NCI-H1092 (cell line): ENCODE measurements at regions not wholly inside any gene's neighbourhood (a gene's known extent, or its start where the extent isn't known, plus 50 kb on each side); places are given as distances from the start of the nearest gene placed in this dataset.

ENCODE experiments used
- DNase-seq: peaks from one replicate; lab custom pipeline; 2025; lab: John Stamatoyannopoulos, UW

DNA sequence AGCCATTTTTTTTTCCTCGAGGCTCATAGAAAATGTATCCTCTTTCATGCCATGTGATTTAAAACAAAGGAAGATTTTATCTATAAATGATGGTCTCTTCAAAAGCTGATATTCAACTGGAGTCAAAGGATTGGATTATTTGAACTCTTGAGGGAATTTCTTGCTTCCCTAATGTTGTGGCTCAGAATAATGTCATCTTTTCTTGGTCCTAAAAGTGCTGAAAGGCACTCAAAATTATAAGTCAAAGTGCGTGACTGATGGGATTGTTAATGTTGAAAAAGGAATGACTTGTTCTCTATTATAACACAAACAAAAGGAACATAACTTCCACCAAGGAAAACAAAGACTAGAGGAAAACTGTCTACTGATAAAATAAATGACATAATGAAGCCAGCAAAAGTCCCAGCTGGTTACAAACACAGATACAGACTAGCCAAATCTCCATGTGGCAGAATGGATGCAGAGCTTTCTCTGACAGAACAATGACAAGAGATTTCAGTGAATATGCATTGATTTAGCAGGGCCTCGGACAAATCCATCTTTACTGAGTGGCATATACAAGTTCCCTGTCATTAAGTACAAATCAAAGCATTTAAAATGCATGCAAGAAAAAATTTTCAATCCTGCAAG, 552.6 kb downstream of the GBA3 start:
- no peak for DNase-seq

DNA sequence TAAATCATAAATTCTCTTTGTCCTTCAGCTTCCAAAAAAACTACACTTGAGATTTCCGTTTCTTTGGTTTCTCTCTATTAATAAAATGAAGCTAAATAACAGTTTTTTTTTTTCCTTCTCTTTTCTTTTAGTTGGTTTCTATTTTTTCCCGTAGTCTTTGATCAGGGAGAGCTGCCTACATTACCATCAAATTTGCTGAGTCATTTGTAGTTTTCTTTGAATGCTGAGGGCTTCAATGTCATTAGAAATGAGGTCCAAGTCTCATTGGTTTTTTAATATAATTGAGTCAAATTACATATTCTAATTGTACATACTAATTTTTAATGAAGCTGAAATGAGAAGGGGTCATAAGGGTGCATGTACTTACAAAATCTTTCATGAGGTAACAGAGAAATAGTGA, 550.2 kb downstream of the GBA3 start:
- no peak for DNase-seq

DNA sequence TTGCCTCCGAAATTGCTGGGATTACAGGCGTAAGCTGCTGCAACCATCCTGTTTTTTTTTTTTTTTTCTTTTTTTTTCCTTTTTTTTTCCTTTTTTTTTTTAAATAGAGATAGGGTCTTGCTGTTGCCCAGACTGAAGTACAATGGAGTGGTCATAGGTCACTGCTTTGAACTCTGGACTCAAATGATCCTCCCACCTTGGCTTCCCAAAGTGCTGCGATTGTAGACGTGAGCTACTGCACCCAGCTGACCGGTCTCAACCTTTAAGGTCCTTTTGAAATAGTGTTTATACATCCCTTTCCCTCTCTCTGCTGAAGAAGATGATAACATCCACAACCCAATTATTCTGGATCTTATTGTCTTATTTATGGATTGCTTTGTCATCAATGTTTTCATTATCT, 548.7 kb downstream of the GBA3 start:
- DNase-seq = no peak

DNA sequence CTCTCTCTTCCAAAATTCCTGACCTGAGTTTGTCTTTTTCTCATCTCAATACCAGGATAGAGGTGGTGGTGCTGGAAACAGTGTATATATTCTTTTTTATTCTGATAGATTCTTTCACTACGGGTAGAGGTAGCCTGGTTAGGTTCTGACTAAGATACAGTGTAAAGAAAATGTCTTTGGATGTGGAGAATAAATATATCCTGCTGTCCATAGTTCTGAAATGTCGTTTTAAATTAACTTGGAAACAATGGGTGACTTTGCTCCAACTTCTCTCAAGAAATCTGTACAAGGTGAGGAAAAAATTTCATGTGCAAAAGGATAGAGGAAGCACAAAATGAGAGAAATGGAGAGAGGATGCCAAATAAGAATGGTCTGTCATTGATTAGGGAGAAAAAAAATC, 546.1 kb downstream of the GBA3 start:
- DNase-seq = no peak

DNA sequence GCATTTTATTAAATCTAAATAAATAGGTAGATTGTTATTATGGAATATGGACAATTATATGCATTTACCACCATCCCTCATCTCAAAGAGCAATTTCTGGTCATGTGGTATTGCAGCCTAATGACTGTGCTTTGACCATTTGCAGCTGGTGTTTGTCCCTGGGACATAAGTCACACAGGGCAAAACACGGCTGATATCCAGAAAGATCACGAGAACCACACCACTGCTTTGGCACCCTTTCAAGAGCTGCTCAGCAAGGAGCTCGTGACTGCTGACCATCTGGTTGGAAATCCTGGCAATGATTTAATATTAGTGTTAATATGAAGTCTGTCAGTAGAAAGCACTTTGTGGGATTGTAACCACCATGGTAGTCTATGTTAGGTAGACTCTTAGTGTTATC, 545.0 kb downstream of the GBA3 start:
- DNase-seq = no peak

DNA sequence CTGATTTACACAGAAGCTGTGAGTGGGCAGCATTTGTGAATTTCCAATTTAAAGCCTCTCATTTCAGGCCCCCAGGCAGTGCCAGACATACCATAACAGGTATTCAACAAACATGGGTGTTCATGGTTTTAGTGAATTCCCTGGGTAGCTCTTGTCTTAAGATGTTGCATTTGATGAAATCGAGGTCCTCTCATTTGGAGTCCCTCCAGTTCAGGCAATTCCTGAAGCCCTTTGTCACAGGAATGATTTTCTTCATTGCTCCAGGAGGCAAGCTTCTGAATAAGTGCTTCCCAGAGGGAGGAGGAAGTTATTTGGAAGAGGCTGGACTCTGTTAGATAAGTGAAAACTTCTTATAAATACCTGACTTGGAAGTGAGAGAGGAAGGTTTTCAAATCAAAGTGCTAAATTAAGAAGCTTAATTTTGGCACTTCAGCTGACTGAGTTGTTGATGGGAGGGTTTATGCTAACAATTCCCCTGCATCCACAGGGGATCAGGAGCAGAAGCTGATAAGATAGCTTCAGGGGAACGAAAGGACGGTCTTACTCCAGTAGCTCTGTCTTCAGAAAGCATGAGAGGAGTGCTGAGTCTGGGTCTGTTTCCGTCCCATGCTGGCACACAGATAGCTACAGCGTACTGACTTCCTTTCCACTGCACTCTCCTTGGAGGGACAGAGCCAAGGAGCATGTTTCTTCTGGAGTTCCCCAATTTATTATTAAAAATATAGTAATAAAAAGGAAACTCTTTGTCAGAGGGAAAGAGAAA, 543.1 kb downstream of the GBA3 start:
- no peak for DNase-seq

DNA sequence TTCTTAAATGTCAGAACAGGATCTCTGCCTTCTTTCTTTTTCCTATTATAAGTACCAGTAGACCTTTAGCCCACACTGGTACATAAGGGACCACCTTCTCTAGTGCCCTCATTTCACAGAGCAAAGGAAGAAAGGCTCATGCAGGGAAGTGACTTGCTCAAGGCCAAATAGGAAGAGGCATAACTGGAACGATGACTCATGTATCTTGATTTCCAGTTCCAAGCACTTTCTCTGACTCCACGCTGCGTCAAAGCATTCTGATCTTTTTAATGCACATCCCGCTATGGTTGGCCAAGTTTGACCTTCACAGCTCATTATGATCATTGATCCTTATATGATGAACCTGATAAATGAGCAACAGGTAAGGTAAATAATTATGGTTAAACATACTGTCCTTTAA, 542.0 kb downstream of the GBA3 start:
- no peak for DNase-seq

DNA sequence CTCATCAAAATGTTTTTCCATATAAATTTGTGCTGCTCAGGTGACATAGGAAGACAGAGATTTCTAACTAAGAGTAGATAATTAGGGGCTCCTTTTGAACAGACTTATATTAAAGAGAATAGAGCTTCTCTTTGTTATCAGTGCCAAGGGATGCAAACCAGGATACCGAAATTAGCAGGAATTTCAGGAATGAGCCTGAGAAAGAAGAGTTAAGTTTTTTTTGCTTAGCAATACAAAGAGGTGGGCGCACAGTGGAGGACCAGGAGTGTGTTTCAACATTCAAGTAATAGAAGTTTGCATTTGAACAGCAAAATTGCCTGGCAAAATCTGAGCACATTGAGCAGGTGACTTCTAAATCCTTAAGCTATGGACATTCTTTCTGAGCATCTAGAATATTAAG, 541.3 kb downstream of the GBA3 start:
- no peak for DNase-seq

DNA sequence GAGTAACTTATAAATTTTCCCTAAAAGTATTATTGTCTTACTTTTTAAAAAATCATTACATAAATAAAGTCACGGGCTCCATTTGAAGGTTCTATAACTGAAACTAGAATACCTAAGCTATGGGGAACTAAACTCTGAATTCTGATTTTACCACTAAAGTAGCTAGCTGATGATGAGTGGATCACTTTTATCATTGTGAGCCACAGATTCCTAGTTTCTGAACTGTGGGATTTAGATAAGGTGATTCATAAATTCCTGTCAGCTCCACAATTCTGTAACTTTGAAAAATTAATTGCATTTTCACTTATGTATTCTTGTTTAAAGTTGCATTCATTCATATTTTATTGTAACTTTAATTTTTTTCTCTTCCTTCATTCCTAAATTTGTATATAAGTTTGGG, 540.9 kb downstream of the GBA3 start:
- DNase-seq = no peak

DNA sequence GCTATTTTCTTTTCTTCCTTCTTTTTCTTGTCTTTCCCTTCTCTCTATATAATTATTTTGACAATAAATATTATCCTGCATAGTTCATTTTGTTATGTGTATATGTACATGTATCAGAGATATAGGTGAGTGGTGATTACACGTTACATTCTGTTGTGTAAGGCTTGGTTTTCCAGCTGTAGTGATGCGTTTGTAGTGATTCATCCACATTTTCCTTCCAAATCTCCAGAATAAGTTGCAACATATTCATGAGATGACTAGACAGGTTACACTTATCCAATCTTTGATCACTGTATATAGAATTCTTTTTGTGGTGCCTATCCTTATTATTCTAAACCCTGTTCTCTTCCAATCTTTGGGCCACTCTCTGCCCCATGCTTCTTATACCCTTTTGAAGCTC, 540.2 kb downstream of the GBA3 start:
- DNase-seq = no peak

DNA sequence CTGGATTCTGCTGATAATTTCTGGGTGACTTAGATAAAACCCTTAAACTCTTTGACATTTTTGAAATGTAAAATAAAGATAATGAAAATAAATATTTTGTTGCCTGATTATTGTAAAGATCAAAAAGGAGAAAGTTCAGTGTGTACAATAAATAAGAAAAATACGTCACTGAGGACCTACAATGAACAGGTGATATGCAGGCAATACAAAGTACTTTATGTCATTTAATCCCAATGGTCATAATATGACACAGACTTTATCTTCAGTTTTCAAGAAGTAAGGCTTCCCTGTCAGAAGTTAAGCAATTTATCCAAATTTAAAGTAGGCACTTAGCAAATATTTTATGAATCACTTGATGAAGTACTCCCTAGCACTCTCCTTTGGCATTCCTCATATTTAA, 532.8 kb downstream of the GBA3 start:
- no peak for DNase-seq

DNA sequence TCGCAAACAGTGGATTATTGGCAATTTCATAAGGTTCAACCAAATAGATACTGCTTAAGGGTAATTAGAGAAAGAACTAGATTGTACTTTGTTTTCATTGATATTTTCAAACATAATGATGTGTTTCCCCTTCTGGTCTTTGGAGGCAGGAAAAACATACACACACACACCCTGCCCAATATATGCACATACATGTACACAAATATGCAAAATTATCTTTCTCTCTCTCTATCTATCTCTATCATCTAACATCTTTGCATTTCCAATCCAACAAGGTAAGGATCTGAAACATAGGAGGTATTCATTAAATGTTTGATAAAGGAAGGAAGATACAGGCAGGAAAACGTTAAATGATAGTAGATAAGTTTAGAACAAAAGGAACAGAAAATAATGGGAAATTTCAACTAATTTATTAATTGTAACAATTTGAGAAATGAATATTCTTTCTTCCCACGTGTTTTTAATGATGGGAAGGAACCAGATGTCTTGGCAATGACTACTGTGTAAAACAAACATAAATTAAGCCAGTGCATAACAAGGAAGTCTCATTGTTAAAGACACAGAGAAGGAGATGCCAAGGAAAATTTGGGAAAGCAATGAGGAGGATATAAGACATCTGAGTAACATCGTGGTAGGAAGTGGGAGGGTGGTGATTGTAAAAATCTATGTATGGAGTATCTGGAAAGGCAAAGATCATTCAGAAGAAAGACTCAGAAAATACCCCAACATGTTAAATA, 532.1 kb downstream of the GBA3 start:
- no peak for DNase-seq

DNA sequence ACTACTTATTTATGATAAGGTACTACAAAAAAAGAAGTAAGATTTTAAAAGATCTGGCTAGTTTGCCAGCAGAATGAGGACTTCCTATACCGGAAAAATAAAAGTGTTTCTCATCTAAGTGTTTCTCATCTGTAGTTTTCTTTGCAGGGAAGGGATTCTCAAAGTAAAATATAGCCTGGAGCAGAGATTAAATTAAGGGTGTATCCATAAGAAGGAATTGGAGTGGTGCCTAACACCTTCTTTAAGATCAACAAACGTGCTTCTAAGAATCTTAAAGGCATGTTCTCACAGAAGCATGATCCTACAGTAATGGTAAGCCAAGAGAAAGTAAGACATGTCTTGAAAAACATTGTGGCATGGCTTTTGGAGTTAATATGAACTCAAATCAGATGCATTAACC, 528.2 kb downstream of the GBA3 start:
- DNase-seq = no peak

DNA sequence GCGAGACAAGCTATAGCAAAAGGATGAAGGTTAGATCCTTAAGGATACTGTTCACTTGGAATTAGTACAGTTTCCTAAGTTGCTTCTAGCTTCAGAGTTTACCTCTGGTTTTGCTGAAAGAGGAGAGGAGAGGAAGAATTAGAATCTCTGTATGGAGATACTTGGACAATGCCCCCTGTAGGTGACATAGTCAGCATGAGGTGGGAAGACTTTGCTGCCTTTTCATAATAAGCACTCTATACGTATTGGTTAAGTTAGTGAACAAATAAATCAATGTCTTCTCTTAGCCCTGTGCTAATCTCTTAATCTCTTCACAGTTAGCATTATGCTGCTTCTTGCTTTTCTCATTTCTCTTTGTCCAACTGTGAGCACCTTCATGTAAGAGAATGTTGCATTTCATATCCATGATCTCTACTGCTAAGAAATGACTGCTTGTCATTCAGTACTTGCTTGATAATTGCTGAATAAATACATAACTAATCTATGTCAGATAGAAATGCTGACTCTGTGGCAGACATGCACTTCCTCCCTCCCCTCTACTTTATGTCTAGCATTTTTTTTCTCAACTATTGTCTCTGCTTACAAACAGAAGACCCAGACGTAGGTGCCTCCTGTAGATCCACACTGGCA, 527.2 kb downstream of the GBA3 start:
- no peak for DNase-seq

DNA sequence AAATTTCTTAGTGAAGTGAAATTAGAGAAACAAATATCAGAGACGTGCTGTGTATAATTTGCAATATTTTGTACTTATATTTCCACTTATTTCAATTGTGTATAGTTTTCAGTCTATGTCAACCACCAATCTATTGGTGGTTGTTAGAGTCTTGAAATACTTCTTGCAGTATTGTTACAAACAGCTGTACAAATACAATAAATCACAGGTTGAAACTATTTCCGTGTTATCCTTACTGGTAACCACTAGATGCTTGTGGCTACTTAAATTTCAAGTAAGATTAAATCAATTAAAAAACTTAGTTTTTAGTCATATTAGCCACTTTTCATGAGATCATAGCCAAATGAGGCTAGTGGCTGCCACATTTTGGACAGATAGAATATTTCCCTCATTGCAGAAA, 520.5 kb downstream of the GBA3 start:
- DNase-seq = no peak

DNA sequence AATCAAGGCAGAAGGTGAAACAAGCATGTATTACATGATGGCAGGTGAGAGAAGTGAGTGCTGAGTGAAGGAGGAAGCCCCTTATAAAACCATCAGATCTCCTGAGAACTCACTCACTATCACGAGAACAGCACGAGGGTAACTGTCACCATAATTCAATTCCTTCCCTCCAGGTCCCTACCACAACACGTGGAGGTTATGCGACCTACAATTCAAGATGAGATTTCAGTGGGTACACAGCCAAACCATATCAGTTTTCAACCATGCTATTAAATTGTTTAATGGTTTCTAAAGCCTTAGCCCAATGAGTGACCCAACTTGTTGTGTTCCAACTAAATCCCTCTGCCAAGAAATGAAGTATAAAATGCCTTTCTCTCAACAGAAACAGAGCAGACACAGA, 519.8 kb downstream of the GBA3 start:
- DNase-seq = no peak

DNA sequence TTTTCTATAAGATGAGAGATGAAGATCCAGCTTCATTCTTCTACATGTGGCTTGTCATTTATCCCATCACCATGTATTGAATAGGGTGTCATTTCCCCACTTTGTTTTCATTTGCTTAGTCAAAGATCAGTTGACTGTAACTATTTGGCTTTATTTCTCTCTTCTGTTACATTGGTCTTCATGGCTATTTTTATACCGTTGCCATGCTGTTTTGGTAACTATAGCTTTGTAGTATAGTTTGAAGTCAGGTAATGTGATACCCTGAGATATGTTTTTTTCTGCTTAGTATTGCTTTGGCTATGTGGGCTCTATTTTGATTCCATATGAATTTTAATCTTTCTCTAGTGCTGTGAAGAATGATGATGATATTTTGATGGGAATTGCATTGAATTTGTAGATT, 514.3 kb downstream of the GBA3 start:
- no peak for DNase-seq

DNA sequence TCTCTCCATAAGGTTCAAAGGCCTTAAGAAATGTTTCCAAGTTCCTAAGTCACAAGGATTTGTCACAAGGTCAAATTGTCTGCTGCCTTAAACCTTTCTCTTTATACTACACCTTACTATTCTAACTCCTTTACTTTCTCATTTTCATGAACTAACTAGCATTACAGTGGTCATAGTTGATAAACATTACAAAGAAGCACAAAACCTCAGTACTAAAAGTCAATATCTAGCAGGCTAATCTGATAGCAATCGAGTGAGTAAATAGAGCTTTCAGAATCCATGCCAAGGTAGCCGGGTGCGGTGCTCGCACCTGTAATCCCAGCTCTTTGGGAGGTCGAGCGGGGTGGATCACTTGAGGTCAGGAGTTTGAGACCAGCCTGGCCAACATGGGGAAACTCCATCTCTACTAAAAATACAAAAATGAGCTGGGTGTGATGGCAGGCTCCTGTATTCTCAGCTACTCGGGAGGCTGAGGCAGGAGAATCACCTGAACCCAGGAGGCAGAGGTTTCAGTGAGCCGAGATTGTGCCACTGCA, 510.0 kb downstream of the GBA3 start:
- no peak for DNase-seq

DNA sequence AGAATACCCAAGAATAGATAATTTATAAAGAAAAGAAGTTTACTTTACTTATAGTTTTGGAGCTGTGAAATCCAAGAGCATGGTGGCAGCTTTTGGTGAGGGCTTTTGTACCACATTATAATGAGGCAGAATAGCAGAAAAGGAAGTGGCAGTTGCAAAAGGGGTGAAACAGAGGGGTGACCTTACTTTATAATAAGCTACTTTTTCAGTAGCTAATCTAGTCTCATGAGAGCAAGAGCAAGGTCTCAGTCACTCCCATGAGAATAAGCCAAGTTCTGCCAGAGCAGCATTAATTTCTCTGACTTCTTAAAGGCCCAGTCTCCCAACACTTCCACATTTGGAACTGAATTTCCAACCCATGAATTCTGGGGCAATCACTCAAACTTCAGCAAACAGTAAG, 502.0 kb downstream of the GBA3 start:
- DNase-seq = no peak

DNA sequence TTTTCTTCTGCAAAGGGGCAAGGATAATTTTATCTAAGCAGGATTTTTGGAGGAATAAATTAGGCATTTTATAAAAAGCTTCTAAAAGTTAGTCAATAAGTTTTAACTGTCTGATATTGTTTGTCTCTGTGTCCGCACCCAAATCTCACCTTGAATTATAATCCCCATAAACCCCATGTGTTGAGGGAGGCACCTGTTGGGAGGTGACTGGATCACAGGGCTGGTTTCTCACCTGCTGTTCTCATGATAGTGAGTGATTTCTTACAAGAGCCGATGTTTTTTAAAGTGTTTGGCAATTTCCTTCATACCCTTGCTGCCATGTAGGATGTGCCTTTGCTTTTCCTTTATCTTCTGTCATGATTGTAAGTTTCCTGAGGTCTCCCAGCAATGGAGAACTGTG, 481.4 kb downstream of the GBA3 start:
- no peak for DNase-seq

DNA sequence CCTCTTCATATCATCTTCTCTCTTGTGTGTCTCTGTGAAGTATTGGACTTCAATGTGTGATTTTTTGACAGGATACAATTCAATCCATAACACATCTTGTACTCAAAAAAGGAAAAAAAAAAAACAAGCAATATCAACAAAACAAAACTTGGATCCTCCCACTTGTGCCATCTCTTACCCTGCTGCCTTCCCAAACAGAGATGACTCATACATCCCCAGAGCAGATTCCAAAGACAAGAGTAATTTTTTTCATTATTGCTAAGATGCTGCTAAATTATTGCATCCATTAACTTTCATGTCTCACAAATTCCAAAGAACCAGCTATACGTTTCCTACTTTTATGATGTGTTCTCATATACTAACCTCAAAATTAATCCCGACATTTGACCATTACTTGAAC, 479.2 kb downstream of the GBA3 start:
- no peak for DNase-seq

DNA sequence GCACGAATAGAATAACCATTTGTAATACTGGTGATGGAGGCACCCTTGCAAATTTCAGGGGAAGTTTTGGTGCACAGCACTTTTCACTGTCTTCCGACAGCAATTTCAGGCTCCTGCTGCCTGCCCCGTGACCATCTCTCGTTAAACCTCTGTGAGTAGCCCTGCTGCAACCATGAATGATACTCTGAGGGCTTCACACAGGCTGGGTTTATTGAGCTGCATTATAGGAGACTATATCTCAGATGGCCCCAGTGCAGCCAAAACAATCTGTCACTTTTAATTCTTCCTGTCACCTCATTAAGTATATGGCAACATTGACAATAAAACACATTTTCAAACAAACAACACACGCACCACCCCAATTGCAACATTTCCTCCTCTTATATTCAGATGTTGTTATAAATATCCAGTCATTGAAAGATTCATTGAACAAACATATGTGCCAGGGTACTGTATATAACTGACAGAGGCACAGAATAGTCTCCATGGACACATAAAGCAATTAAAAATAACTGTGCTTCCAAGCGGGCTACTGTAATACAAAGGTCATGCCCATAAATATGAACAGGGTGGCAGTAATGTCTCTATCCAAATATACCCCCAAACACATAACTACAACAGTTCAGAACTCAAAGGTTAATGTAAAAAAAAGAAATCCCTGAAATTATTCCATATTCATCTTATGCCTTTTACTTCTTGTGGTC, 477.0 kb downstream of the GBA3 start:
- DNase-seq = no peak
